GM19043 (cell line): ENCODE measurements at regions not wholly inside any gene's neighbourhood (a gene's known extent, or its start where the extent isn't known, plus 50 kb on each side); places are given as distances from the start of the nearest gene placed in this dataset.
"Not testable (repeated sequence)": the region's sequence is repeated elsewhere in the genome, so short reads cannot be mapped to it uniquely, and the experiment has no call there.

Experiments used
- ATAC-seq: cut with Tn5 transposase; IDR thresholded peaks from one replicate; pipeline ENCODE4 v1.9.1; 2021; ENCODE audit warnings: low read depth; ENCODE audit not compliant: unreplicated experiment

DNA sequence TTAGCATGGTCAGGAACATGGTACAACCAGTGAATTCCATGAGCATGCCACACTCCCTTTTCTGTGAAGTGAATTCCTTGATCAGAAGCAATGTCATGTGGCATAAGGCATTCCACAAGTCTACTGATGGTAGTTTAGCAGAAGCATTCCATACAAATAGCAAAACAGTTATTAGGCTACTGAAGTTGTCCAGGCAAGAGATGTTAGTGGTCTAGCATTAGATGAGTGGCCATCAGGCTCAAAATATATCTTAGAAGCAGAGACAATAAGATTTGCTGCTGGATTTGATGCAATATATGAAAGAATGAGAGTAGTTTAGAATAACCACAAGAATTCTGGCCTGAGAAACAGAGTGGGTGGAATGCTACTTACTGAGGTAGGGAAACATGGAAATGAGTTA is 355.3 kb upstream of the NRXN1 start:
- no peak for ATAC-seq

DNA sequence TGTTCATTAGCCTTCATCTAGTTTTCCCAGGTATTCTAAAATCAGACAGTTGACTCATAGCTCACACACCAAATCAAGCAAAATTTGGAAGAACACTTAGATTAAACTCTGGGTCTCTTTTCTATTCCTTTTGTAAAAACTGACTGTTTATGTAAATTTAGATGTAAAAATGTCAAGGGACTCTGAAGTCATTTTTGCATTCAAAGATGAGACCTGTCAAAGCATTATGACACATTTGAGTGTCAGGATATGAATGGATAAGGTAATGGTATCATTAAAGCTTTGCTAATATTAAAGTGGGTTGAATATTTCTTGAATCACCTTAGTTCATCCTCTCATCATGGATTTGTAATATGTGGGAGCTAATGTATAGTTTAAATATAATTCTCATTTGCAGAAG is 348.1 kb upstream of the NRXN1 start:
- no peak for ATAC-seq

DNA sequence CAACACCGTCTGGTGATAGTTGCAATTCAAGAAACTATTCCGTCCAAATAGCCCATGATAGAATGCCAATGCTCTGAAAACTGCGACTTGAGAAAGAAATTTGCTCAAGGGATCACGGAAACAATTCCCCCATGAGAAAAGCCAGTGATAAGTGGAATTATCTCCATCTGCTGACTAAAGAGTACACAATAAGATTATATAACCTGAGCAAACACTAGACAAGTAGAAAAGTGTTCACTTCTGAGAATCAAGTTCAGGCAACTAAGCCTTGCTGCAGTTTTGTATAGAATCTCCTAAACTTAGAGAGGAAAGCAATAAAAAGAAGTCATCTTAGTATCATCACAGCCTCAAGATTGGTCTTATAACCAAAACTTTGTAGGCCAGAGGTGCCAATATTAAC is 336.3 kb upstream of the NRXN1 start:
- no peak for ATAC-seq

- no peak for ATAC-seq
These were observed 318.2 kb upstream of the NRXN1 start for GRCh38 chr2:51350100-51350499.

DNA sequence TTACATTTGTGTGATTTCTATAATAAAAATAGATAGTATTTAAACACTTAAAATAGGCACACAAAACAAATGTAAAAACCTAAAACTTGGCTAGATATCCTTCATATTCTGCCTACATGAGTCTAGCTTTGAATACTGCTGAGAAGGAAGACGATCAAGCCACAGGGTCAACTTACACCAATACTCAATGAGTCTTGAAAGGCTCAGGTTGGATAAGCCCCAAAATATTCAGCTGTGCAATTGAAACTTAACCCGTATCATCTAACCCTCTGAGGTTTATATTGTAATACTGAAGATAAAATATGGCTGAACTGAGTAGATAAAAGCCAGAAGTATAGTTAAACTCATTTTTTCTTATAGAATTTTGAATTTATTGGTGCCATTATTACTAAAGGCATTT is 313.0 kb upstream of the NRXN1 start:
- ATAC-seq, result no peak

DNA sequence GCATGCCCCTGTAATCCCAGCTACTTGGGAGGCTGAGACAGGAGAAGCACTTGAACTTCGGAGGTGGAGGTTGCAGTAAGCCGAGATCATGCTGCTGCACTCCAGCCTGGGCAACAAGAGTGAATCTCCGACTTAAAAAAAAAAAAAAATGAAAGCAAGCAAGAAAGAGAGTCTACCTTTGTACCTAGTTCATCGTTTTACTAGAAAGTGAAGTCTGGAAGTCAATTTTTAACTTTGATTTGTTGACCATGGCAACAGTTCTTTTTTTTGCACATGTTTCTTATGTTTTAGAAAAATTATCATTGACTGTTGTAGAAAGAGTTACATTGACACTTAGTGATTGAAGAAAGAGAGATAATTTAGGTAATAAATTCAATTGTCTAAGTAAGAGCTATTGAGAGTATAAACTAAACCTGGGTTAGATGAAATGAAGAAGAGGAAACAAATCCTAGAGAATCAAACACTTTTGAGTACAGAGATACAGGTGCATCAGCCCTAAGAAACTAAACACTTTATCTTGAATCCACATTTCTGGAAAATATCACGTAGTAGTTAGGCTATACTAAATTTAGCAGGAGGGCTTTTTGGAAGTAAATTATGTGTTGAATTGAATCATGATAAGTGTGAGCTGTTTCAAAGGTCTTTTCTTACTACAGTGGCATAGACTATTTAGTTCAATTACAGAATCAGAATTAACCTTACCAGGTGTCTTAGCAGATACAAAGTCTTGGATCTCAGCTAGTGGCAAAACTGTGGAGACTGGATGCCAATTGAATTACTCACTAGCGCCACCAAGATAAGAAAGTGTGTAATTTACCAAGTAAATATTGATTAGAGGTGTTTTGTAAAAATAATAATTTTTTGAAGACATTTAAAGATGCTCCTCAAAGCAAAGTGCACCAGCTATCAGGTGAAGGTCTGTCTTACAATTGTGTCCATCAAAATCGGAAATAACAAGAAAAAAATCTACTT is 303.4 kb upstream of the NRXN1 start:
- no peak for ATAC-seq

DNA sequence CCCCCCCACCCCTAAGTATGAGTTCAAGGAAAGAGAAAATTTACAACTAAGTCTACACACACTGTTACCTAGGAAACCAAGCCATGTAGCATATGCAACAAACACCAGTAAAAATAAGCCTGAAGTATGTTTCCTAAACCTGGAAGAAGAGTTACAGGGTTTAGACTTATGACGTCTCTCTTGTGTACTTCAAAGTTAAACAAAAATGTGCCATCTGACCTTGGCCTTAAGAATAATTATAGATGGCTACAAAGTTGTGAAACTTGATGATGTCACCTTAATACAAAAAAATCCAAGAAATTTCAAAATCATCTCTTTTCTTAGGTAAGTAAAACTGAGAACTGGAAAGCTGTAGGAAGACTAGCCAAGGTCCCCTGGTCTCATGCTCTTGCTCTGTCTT is 297.6 kb upstream of the NRXN1 start:
- ATAC-seq, result no peak

GRCh38 chr2:51324051-51324450 is 292.1 kb upstream of the NRXN1 start:
- no peak for ATAC-seq

DNA sequence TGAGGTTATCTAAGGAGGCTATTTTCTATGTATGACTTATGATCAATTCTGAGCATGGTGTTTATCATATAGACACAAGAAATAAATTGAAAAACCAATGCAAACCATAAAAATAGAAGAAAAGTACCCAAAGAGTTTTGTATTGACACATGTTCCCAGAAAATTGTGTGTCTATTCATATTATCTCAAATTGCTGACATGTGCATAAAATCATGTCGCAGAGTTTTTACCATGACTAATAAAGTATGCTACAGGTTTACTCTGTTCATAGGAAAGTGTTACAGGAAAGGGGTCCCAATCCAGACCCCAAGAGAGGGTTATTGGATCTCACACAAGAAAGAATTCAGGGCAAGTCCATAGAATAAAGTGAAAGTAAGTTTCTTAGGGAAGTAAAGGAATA is 290.7 kb upstream of the NRXN1 start:
- ATAC-seq, result no peak

GRCh38 chr2:51304311-51304710 is 272.4 kb upstream of the NRXN1 start:
- no peak for ATAC-seq

GRCh38 chr2:51301381-51301780 is 269.4 kb upstream of the NRXN1 start:
- ATAC-seq, result no peak

DNA sequence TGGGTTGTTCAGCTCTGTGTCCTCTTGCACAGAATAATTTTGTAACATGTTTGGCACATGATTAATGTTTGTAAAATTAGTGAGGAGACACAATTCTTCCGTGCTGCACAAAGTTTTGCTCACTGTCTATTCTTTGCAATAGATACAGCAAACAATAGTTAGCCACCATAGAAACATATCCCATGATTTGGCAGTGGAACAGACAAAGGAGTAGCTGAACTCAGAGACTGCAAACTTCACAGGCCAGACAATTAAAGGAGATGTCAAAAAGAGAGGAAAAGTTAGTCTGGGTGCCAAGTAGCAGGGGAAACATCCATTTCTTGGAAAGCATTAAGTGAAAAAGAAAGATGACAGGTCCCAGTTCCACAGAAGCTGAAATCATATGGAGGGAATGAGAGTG is 267.4 kb upstream of the NRXN1 start:
- ATAC-seq, result no peak

DNA sequence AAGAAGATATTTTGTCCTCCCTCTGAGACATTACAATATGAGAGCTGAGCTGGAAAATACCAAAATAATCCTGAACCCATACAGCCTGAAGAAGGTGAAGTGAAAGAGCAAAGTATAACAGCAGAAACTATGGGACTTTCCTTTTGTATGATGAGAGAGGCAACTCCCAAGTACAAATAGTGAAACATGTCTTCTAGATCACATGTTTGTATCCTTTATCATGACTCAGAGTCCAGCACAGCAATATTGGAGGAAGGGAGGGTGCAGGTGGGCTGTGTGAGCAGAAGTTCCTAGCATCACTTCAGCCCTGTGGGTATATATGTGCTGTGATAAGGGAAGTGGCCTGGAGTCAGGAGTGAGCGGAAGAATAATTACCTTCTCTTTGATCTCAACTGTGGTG is 265.6 kb upstream of the NRXN1 start:
- ATAC-seq, result no peak

GRCh38 chr2:51293566-51294200 is 261.8 kb upstream of the NRXN1 start:
- ATAC-seq, result no peak

- ATAC-seq, result no peak
These were observed 260.0 kb upstream of the NRXN1 start for GRCh38 chr2:51291762-51292551.

GRCh38 chr2:51290725-51291124 is 258.8 kb upstream of the NRXN1 start:
- no peak for ATAC-seq

- no peak for ATAC-seq
These were observed 257.1 kb upstream of the NRXN1 start for GRCh38 chr2:51289045-51289444.

GRCh38 chr2:51268191-51268590 is 236.3 kb upstream of the NRXN1 start:
- ATAC-seq, result no peak

GRCh38 chr2:51265539-51265938 is 233.6 kb upstream of the NRXN1 start:
- ATAC-seq, result no peak

DNA sequence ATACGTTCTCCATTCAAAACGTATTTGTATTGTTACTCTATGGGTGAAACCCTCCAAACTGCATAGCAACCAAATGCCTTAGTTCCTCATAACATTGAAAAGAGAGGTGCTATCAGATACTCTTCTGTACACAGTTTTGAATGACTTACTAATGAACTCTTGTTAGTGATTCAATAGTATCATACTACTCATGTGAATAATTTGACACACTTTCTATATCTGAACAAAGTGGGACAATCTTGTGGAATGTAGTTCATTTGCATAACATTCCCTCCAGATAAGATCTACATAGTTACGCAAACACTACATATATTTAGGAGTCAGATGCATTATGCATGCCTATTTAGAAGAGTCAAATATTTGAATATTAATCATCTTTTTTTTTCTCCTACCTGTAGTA is 232.0 kb upstream of the NRXN1 start:
- no peak for ATAC-seq

DNA sequence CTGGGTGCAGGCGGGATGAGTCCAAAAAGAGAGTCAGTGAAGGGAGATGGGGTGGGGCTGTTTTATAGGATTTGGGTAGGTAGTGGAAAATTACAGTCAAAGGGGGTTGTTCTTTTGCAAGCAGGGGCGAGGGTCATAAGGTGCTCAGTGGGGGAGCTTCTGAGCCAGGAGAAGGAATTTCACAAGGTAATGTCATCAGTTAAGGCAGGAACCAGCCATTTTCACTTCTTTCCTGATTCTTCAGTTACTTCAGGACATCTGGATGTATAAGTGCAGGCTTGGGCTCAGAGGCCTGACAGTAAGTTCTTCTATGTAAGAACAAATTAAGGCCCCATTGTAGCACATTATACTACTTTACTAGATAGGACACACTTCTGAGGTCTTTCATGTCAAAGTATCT is 231.2 kb upstream of the NRXN1 start:
- ATAC-seq, result not testable (repeated sequence)
